Umbilical cord (tissue), 1 donor: ENCODE measurements at regions not wholly inside any gene's neighbourhood (a gene's known extent, or its start where the extent isn't known, plus 50 kb on each side); places are given as distances from the start of the nearest gene placed in this dataset.

Experiments
- DNase-seq: peaks from one replicate; pipeline ENCODE4 v3.0.0-alpha.2; 2015; ENCODE audit warnings: low spot score

- DNase-seq = no peak
Observed at GRCh38 chr6:166050559-166050958, 117.1 kb downstream of the TBXT start.

GRCh38 chr6:166046982-166047381 is 120.7 kb downstream of the TBXT start:
- no peak for DNase-seq

- no peak for DNase-seq
Observed at GRCh38 chr6:166046226-166046625, 121.4 kb downstream of the TBXT start.

- DNase-seq = no peak
Observed at GRCh38 chr6:166045860-166046200, 121.8 kb downstream of the TBXT start.

GRCh38 chr6:166045173-166045859 is 122.3 kb downstream of the TBXT start:
- DNase-seq = no peak

- no peak for DNase-seq
Observed at GRCh38 chr6:166041277-166041676, 126.4 kb downstream of the TBXT start.

- no peak for DNase-seq
Observed at GRCh38 chr6:166040292-166040691, 127.4 kb downstream of the TBXT start.

GRCh38 chr6:166036316-166037095 is 131.1 kb downstream of the TBXT start:
- DNase-seq = no peak

- DNase-seq = no peak
Observed at GRCh38 chr6:166032366-166033200, 135.1 kb downstream of the TBXT start.

GRCh38 chr6:166031275-166031674 is 136.4 kb downstream of the TBXT start:
- no peak for DNase-seq

GRCh38 chr6:166029506-166029905 is 138.1 kb downstream of the TBXT start:
- DNase-seq = no peak

GRCh38 chr6:166027761-166028160 is 139.9 kb downstream of the TBXT start:
- no peak for DNase-seq

GRCh38 chr6:166026586-166027126 is 141.0 kb downstream of the TBXT start:
- DNase-seq = no peak

GRCh38 chr6:166025149-166025898 is 142.3 kb downstream of the TBXT start:
- no peak for DNase-seq

GRCh38 chr6:166024252-166024651 is 143.4 kb downstream of the TBXT start:
- no peak for DNase-seq

GRCh38 chr6:166023273-166023989 is 144.2 kb downstream of the TBXT start:
- no peak for DNase-seq

GRCh38 chr6:166021429-166021828 is 146.2 kb downstream of the TBXT start:
- no peak for DNase-seq

GRCh38 chr6:166019214-166019613 is 148.4 kb downstream of the TBXT start:
- no peak for DNase-seq

- no peak for DNase-seq
Observed at GRCh38 chr6:166017032-166017635, 150.5 kb downstream of the TBXT start.

- no peak for DNase-seq
Observed at GRCh38 chr6:166014966-166015365, 152.7 kb downstream of the TBXT start.
